ENCODE measurements at regions not wholly inside any gene's neighbourhood (a gene's known extent, or its start where the extent isn't known, plus 50 kb on each side); places are given as distances from the start of the nearest gene placed in this dataset.

DNA sequence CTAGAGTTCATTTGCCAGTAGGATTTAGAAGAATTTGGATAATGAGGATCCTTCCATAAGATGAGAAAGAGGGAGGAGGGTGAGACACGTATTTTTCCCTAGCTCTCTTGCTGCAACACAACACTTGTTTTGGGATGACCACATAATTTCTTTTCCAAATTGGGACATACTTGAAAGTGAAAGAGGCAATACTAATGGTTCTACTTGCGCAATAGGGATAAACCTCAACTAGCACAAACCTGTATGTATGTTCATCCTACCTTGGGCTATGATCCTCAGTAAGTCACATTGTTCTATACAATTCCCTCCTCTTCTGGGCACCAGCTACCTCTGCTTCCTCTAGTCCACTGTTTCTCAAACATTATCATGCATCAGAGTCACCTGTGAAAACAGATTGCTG is 1208.8 kb upstream of the LRRTM1 start:
- no peak for DNase-seq (ENCODE audit: low spot score)
- TF ChIP-seq CTCF (IDR thresholded peaks at IDR 0.05; ENCODE audit: extremely low read depth, insufficient read depth, missing control alignments): no peak
- in situ Hi-C loops (cut with MboI; ENCODE audit: low pct_unique_long_range_greater_than_20kb, low sequenced_read_pairs, unreplicated experiment): no loop called here

GRCh38 chr2:81505586-81505985 is 1201.0 kb upstream of the LRRTM1 start:
- in situ Hi-C loops (cut with MboI; ENCODE audit: low pct_unique_long_range_greater_than_20kb, low sequenced_read_pairs, unreplicated experiment): no loop called here
- TF ChIP-seq CTCF (IDR thresholded peaks at IDR 0.05; ENCODE audit: extremely low read depth, insufficient read depth, missing control alignments): no peak
- DNase-seq (ENCODE audit: low spot score): no peak

DNA sequence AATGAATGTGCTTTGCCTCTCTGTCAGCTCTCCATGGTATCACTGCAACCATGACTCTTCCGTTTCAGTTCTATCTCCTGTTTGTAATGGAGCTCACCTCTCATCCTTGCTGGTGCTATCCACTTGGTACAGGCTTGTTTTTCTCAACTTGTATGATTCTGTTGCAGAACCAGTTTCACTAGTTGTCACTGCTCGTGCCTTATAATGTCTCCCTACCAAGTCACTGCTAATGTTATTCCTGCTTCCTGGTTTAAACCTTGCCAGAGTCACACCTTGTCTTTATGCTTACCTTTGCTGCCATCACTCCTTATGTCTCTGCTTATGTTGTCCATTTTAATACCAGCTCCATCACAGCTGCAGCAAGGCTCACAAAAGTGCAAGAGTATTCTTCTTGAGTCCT is 1191.0 kb upstream of the LRRTM1 start:
- no peak for DNase-seq (ENCODE audit: low spot score)
- in situ Hi-C loops (cut with MboI; ENCODE audit: low pct_unique_long_range_greater_than_20kb, low sequenced_read_pairs, unreplicated experiment): no loop called here
- TF ChIP-seq CTCF (IDR thresholded peaks at IDR 0.05; ENCODE audit: extremely low read depth, insufficient read depth, missing control alignments): no peak

GRCh38 chr2:81483254-81483653 is 1178.7 kb upstream of the LRRTM1 start:
- no peak for TF ChIP-seq CTCF (IDR thresholded peaks at IDR 0.05; ENCODE audit: extremely low read depth, insufficient read depth, missing control alignments)
- no peak for DNase-seq (ENCODE audit: low spot score)
- in situ Hi-C loops (cut with MboI; ENCODE audit: low pct_unique_long_range_greater_than_20kb, low sequenced_read_pairs, unreplicated experiment): no loop called here

DNA sequence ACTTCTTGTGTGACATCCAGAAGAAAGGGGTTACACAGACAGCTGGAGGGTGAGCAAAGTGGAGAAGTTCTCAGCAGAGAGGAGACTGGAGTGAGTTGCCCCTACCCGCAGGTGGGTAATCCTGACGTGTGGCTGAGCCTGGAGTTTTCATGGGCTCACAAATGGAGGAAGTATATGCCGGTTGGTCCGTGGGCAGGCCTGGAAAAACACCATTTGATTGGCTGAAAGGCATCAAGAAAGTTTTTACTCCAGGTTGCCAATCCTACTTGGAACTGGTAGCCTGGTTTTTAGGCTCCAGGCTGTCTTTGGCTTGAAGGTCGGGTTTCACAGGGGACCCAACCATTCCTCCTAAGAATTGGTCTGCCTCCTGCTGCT is 1177.4 kb upstream of the LRRTM1 start:
- no peak for DNase-seq (ENCODE audit: low spot score)
- in situ Hi-C loops (cut with MboI; ENCODE audit: low pct_unique_long_range_greater_than_20kb, low sequenced_read_pairs, unreplicated experiment): no loop called here
- TF ChIP-seq CTCF (IDR thresholded peaks at IDR 0.05; ENCODE audit: extremely low read depth, insufficient read depth, missing control alignments): no peak

- no peak for DNase-seq (ENCODE audit: low spot score)
- in situ Hi-C loops (cut with MboI; ENCODE audit: low pct_unique_long_range_greater_than_20kb, low sequenced_read_pairs, unreplicated experiment): no loop called here
- TF ChIP-seq CTCF (IDR thresholded peaks at IDR 0.05; ENCODE audit: extremely low read depth, insufficient read depth, missing control alignments): no peak
Observed at GRCh38 chr2:81481242-81481993, 1176.9 kb upstream of the LRRTM1 start.

Data from GM13977 (cell line).